Stomach smooth muscle (tissue), 2 donors: ENCODE measurements at regions not wholly inside any gene's neighbourhood (a gene's known extent, or its start where the extent isn't known, plus 50 kb on each side); places are given as distances from the start of the nearest gene placed in this dataset.
"Not testable (repeated sequence)": the region's sequence is repeated elsewhere in the genome, so short reads cannot be mapped to it uniquely, and the experiment has no call there.

ENCODE experiments used
- H3K27ac ChIP-seq: one replicate; pipeline ENCODE4 v1.7.0; 2013; ENCODE audit warnings: mild to moderate bottlenecking, low read length, inconsistent platforms
- H3K27me3 ChIP-seq, 2 donors: one replicate each; pipeline ENCODE4 v1.7.0; 2013; ENCODE audit warnings: low read length in 2 of 2; ENCODE audit not compliant: insufficient read depth in 2 of 2, control insufficient read depth in 1 of 2
- H3K36me3 ChIP-seq, 2 donors: one replicate each; pipeline ENCODE4 v1.7.0; 2013; ENCODE audit warnings: low read length in 2 of 2; ENCODE audit not compliant: control insufficient read depth in 2 of 2, insufficient read depth in 2 of 2
- H3K4me1 ChIP-seq: one replicate; pipeline ENCODE4 v1.7.0; 2013; ENCODE audit warnings: low read length; ENCODE audit not compliant: control insufficient read depth, insufficient read depth
- H3K4me3 ChIP-seq, 2 donors: one replicate each; pipeline ENCODE4 v1.7.0; 2013; ENCODE audit warnings: low read length in 2 of 2
- H3K9ac ChIP-seq, 2 donors: one replicate each; pipeline ENCODE4 v1.7.0; 2013; ENCODE audit warnings: low read length in 2 of 2, mild to moderate bottlenecking in 1 of 2
- H3K9me3 ChIP-seq, 2 donors: one replicate each; pipeline ENCODE4 v1.7.0; 2013; ENCODE audit warnings: low read length in 2 of 2; ENCODE audit not compliant: control insufficient read depth in 2 of 2
- donor health status: healthy.
- donor health status: Pancreatic carcinoma.

DNA sequence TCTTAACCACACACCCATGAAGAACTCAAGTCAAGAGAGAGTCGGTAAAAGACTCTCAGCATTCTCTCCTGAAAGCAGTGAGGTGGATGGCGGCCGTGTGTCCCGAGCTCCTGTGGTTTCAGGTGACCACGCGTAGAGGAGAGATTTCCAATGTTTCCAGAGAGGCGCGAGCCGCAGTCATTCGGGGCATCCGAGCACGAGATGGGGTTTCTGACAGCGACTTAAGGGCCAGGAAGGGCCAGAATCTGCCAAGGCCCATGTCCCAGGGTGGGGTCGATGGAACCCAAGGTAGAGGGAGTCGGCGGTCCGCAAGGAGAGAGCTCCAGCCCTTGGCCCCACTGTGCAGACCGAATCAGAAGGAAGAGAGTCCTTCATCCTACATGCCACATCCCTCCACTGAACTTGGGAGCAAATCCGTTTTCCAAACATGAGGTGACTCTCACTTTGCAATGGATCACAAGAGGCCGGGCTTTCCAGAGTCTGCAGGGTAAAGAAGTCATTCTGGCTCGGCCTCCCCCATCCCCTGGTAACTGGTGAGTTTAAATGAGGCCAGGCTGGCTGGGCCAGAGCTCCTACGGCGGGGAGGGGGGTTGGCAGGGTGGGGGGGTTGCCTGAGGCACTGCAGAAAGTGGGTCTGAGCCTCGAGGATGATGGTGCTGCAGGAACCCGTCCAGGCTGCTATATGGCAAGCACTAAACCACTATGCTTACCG, 1511.8 kb upstream of the DEFB115 start:
- H3K27me3 ChIP-seq, H3K4me1 ChIP-seq, H3K27ac ChIP-seq, H3K4me3 ChIP-seq, H3K9ac ChIP-seq, H3K36me3 ChIP-seq, H3K9me3 ChIP-seq: not testable (repeated sequence)

DNA sequence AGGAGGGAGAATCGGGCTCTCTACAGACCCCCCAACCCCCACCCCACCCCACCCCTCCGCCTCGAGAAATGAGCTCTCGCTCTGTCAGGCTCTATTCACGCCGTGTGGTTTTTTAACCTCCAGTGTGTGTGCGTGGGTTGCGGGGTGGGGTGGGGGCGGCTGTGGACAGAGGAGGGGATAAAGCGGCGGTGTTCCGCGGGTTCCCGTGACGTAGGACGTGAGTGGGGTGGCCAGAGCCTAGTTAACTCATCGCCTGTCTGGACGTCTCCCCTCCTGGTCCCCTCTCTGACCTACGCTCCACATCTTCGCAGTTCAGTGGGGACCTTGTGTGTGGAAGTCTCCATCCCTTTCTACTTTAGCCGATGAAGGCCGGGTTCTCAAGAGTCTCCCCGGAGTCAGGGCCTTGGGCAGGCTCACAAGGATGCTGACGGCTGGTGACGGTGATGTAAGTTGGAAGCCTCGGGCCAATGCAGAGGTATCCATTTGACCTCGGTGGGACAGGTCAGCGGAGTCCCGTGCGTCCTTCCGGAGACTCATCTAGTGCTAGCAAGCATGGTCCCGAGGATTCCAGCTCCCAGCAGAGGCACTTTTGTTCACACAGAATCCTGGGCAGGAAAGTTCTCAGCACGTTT, 1507.1 kb upstream of the DEFB115 start:
- no peaks in the 10 kb centered on the region for H3K4me1 ChIP-seq
- H3K27me3 ChIP-seq, result no peaks in the 10 kb centered on the region
- no peak overlapping the region for H3K4me3 ChIP-seq
- H3K9ac ChIP-seq, result no peak overlapping the region
- no peaks in the 10 kb centered on the region for H3K36me3 ChIP-seq
- no peak overlapping the region for H3K27ac ChIP-seq
- H3K9me3 ChIP-seq, result no peaks in the 10 kb centered on the region

DNA sequence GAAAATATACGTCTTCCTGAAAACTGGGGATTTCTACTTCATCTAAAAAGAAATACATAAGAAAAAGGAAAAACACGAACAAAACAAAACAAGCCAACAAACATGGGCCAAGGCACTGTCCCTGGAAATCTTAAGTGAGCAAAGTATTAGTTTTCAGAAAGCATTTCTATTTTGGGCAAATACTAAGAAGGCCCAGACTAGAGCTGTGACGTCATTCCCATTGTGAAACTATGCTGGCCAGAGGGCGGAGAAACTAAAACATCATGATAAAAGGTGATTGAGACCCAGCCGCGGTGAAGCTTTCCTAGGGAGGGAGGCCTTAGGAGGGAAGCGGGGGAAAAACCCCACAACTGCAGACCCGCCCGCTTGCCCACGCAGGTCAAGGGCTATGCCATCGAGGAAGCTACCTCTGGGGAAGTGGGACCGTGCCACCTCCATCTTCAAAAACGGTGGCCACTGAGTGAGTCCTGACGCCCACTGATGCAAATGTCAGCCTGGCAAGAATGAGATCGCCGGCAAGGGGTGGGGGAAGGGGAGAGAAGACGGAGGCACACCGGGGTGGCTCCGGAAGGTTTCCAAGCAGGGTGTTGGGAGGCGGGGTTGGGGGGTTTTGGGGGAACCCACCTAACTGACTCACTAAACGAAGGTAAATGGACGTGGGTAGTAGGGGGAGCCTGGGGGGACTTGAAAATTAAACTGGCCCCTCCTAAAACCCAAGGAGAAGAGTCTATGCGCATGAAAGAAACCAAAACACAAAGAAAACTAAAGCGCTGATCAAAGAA, 1504.6 kb upstream of the DEFB115 start:
- H3K9me3 ChIP-seq, H3K4me1 ChIP-seq, H3K4me3 ChIP-seq, H3K27me3 ChIP-seq, H3K36me3 ChIP-seq, H3K9ac ChIP-seq, H3K27ac ChIP-seq: not testable (repeated sequence)

DNA sequence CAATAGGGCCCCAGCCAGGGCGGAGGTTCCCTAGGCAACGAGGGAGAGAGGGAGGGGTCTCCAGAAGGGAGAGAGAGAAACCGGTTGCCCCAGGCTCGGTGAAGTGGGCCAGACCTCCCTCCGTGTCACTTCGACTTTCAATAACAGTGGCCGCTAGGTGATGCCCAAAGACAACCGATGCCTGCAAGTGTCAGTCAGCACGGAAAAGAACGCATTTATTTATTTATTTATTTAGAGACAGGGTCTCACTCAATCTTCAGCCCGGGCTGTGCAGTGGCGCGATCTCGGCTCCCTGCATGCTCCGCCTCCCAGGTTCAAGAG, 1504.1 kb upstream of the DEFB115 start:
- H3K36me3 ChIP-seq, H3K27me3 ChIP-seq, H3K4me3 ChIP-seq, H3K9me3 ChIP-seq, H3K27ac ChIP-seq, H3K9ac ChIP-seq, H3K4me1 ChIP-seq: not testable (repeated sequence)

DNA sequence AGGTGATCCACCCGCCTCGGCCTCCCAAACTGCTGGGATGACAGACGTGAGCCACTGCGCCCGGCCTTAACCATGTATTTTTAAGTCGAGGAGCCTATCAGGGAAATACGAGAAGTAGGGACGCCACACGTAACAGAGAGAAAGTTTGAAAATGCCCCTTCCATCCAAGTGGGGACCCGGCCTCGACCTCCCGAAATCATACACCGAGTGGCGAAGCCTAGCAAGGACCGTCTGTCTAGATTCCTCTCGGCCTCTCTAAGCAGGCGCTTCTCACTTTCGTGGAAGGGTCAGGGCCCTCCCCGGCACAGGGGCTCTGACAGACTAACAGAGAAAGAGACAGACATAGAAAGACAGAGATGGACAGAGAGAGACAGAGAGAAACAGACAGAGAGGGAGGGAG, 1503.6 kb upstream of the DEFB115 start:
- H3K36me3 ChIP-seq, H3K4me3 ChIP-seq, H3K4me1 ChIP-seq, H3K9ac ChIP-seq, H3K27me3 ChIP-seq, H3K27ac ChIP-seq, H3K9me3 ChIP-seq: not testable (repeated sequence)

DNA sequence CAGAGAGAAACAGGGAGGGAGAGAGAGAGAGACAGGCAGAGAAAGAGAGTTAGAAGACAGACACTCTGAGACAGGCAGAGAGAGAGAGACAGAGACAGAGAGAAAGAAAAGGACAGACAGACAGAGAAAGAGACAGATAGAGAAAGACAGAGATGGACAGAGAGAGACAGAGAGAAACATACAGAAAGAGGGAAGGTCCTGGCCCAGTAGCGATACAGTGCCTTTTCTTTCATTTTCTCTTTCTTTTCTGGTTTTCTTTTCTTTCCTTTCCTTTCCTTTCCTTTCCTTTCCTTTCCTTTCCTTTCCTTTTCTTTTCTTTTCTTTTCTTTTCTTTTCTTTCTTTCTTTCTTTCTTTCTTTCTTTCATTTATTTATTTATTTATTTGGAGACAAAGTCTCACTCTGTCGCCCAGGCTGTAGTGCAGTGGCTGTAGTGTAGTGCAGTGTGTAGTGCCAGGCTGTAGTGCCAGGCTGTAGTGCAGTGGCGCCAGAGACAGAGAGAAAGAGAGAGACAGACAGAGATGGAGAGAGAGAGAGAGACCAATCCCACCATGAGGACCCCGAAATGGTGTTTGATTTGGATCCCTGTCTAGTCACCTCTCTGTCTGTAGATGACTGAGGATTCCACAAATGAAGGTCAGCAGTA, 1501.5 kb upstream of the DEFB115 start:
- not testable (repeated sequence) for H3K9ac ChIP-seq, H3K36me3 ChIP-seq, H3K4me3 ChIP-seq, H3K4me1 ChIP-seq, H3K27me3 ChIP-seq, H3K27ac ChIP-seq, H3K9me3 ChIP-seq

DNA sequence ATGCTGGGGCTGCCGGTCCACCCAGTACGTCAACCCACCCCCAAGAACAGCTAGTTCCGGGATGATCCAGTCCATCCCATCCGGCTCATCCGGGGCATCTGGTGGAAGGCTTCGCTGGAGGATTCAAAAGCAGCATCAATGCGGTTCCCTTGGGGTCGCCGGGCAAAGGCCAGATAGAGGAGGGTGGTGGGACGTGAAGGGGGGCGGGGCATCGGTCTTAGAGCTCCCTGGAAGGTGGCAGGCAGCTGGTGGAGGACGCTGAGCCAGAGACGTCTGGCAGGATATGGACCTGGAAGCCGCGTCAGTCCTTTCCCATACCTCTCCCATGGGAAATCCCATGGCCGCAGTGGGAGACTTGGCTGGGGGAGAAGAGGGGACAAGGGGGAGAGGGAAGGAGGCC, 1500.8 kb upstream of the DEFB115 start:
- H3K9ac ChIP-seq, result no peak overlapping the region

DNA sequence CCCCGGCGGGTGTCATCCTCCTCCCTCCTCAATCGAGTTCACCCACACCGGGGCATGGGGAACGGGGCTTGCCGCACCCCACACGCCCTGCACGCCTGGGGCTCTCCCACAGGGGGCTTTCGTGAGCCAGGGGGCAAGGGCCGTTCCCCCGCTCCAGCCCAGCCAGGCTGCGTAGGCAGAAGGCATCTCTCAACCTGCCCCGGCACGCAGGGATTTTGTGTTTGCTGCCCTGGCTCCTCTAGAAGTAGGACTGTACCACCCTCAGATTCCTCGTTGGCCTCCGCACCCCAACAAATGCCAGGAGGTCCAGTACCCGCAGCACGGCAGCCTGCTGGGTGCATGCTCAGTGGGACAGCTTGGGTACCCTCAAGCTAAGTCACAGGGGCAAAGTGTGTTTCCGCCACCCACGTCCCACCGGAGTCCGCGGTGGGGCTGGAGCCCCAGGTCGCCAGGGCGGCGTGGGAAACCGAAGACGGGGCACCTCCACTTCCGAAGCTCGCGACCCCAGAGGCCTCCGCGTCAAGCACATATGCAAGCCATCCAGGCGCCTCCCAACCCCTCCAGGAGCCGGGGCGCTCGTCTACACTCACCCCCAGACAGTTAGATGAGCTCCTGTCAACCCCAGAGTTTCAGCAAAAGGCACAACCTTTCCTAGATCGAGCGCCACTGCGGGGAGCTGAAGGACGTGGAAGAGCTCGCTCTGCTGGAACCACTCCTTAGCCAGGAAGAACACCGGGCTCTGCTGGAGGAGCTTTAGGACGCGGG, 1495.7 kb upstream of the DEFB115 start:
- not testable (repeated sequence) for H3K4me1 ChIP-seq, H3K4me3 ChIP-seq, H3K36me3 ChIP-seq, H3K27me3 ChIP-seq, H3K27ac ChIP-seq, H3K9me3 ChIP-seq, H3K9ac ChIP-seq

More for the DNA sequence above, 1500.8 kb upstream of the DEFB115 start:
- H3K27ac ChIP-seq, result no peak overlapping the region
- no peaks in the 10 kb centered on the region for H3K9me3 ChIP-seq
- H3K4me3 ChIP-seq, result no peak overlapping the region
- no peaks in the 10 kb centered on the region for H3K27me3 ChIP-seq
- no peaks in the 10 kb centered on the region for H3K36me3 ChIP-seq
- H3K4me1 ChIP-seq, result no peaks in the 10 kb centered on the region

DNA sequence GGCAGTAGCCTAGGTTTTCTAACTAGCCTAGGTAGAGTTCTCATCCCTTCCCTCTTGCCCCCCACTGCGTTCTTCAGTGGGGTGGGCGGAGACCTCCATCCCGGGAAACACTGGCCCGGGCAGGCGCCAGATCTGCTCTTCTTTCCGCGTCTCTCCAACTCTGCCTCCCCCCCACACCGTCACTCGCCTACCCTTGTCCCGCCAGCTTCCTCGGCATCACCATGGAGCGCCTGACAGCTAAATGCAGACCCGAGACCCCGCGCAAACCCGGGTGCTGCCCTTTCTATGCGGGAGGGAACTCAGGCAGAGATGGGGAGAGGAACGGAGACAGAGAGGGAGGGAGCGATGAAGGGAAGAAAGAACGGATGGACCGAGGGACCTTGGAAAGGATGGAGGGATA, 1494.8 kb upstream of the DEFB115 start:
- H3K9me3 ChIP-seq, result no peaks in the 10 kb centered on the region
- no peaks in the 10 kb centered on the region for H3K36me3 ChIP-seq
- no peak overlapping the region for H3K9ac ChIP-seq
- H3K27ac ChIP-seq, result no peak overlapping the region
- no peaks in the 10 kb centered on the region for H3K4me1 ChIP-seq
- no peaks in the 10 kb centered on the region for H3K27me3 ChIP-seq
- no peak overlapping the region for H3K4me3 ChIP-seq

DNA sequence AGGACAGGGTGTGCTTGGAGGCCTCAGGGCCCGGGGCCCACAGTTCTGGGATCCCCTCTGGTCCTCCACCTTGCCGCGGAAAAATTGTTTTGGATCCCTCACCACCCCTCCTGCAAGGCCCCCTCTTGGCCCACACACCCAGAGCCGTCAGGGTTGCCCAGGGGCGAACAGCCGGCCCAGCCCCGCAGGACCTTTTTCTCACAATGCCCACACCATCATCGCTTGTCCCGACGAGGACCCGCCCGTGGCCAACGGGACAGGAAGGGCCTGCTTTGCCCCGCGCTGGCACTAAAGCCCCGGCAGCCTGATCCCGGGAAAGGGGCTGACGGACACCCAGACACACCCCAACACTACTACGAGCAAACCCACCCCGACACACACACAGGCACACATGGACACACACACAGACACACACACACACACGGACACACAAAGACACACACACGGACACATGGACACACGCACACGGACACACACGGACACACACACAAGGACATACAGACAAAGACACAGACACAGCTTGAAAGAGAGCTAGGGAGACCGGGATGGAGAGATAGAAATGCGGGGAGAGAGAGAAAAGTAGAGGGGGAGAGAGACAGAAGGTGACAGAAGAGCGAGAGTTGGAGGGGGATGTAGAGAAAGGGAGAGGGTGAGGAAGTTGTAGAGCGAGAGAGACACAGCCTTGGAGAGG, 1493.5 kb upstream of the DEFB115 start:
- H3K4me1 ChIP-seq, result no peaks in the 10 kb centered on the region
- H3K9me3 ChIP-seq, result no peaks in the 10 kb centered on the region
- no peaks in the 10 kb centered on the region for H3K36me3 ChIP-seq
- no peaks in the 10 kb centered on the region for H3K27me3 ChIP-seq
- no peak overlapping the region for H3K4me3 ChIP-seq
- H3K27ac ChIP-seq, result no peak overlapping the region
- H3K9ac ChIP-seq, result no peak overlapping the region
